ENCODE measurements at regions not wholly inside any gene's neighbourhood (a gene's known extent, or its start where the extent isn't known, plus 50 kb on each side); places are given as distances from the start of the nearest gene placed in this dataset.

GRCh38 chr12:90067791-90068190, 359.2 kb upstream of the ATP2B1 start:
- TF ChIP-seq CTCF (IDR thresholded peaks at IDR 0.05), result no peak
- no peak for TF ChIP-seq POLR2A (IDR thresholded peaks at IDR 0.05)
